SK-N-SH treated with all-trans-retinoic acid at 6 μM for 48 hours (cell line): ENCODE measurements at regions not wholly inside any gene's neighbourhood (a gene's known extent, or its start where the extent isn't known, plus 50 kb on each side); places are given as distances from the start of the nearest gene placed in this dataset.
A peak's percentile ranks its signal among the peaks of the same experiment; 100 is the strongest.

Experiments
- ATAC-seq: fragments of 200-7000 bp; cut with Tn5 transposase; 3 replicates; pipeline ENCODE4 v1.9.1; 2020; ENCODE audit warnings: mild to moderate bottlenecking, moderate library complexity
- BACH2 ChIP-seq: fragments of 250-450 bp; sonication (Bioruptor Pico); IDR thresholded peaks from 2 replicates; pipeline ENCODE4 v1.9.0; 2021; ENCODE audit warnings: mild to moderate bottlenecking, borderline replicate concordance
- CSDC2 ChIP-seq: fragments of 250-450 bp; sonication (Bioruptor Pico); IDR thresholded peaks from 2 replicates; pipeline ENCODE4 v1.5.0; 2020; ENCODE audit warnings: mild to moderate bottlenecking, moderate library complexity
- GLIS3 ChIP-seq: fragments of 250-450 bp; sonication (Bioruptor Pico); IDR thresholded peaks from 2 replicates; pipeline ENCODE4 v1.5.0; 2020; ENCODE audit warnings: mild to moderate bottlenecking, moderate library complexity
- ISL1 ChIP-seq: fragments of 250-450 bp; sonication (Bioruptor Pico); IDR thresholded peaks from 2 replicates; pipeline ENCODE4 v2.1.2; 2022; ENCODE audit warnings: mild to moderate bottlenecking, moderate library complexity
- OSR1 ChIP-seq: fragments of 250-450 bp; sonication (Bioruptor Pico); IDR thresholded peaks from 2 replicates; pipeline ENCODE4 v1.8.0; 2022; ENCODE audit warnings: moderate library complexity, mild to moderate bottlenecking, inconsistent platforms
- RARB ChIP-seq: fragments of 250-450 bp; sonication (Bioruptor Pico); IDR thresholded peaks from 2 replicates; pipeline ENCODE4 v1.8.0; 2021; ENCODE audit warnings: mild to moderate bottlenecking, moderate library complexity
- TCF4 ChIP-seq: fragments of 250-450 bp; sonication (Bioruptor Pico); IDR thresholded peaks from 2 replicates; pipeline ENCODE4 v1.8.0; 2021; ENCODE audit warnings: mild to moderate bottlenecking, moderate library complexity, borderline replicate concordance
- TOX ChIP-seq: fragments of 250-450 bp; sonication (Bioruptor Pico); IDR thresholded peaks from 2 replicates; pipeline ENCODE4 v1.8.0; 2021; ENCODE audit warnings: mild to moderate bottlenecking, moderate library complexity, borderline replicate concordance
- TSHZ2 ChIP-seq: fragments of 250-450 bp; sonication (Bioruptor Pico); IDR thresholded peaks from 2 replicates; pipeline ENCODE4 v1.5.0; 2020; ENCODE audit warnings: mild to moderate bottlenecking, moderate library complexity
- ZC3H10 ChIP-seq: fragments of 250-450 bp; sonication (Bioruptor Pico); IDR thresholded peaks from 2 replicates; pipeline ENCODE4 v1.5.1; 2021; ENCODE audit warnings: mild to moderate bottlenecking, moderate library complexity
- ZFP30 ChIP-seq: fragments of 450-650 bp; formaldehyde crosslinking; IDR thresholded peaks from 2 replicates; pipeline ENCODE4 v1.5.0; 2022; ENCODE audit warnings: mild to moderate bottlenecking, moderate library complexity
- ZNF565 ChIP-seq: fragments of 450-650 bp; formaldehyde crosslinking; conservative IDR thresholded peaks from 2 replicates; pipeline ENCODE4 v1.5.0; 2020; ENCODE audit warnings: low read depth, mild to moderate bottlenecking, moderate library complexity
- ZNF70 ChIP-seq: fragments of 450-650 bp; formaldehyde crosslinking; IDR thresholded peaks from 2 replicates; pipeline ENCODE4 v1.5.0; 2020; ENCODE audit warnings: mild to moderate bottlenecking, moderate library complexity
- ZNF8 ChIP-seq: fragments of 450-650 bp; formaldehyde crosslinking; IDR thresholded peaks from 2 replicates; pipeline ENCODE4 v1.5.0; 2020; ENCODE audit warnings: mild to moderate bottlenecking, moderate library complexity
- TF ChIP-seq, protein P1 (sequence below): fragments of 250-450 bp; sonication (Bioruptor Pico); IDR thresholded peaks from 2 replicates; pipeline ENCODE4 v1.8.0; 2020; ENCODE audit warnings: mild to moderate bottlenecking, moderate library complexity, borderline replicate concordance
- TF ChIP-seq, protein P2 (sequence below): fragments of 250-450 bp; sonication (Bioruptor Pico); IDR thresholded peaks from 2 replicates; pipeline ENCODE4 v1.5.1; 2021; ENCODE audit warnings: mild to moderate bottlenecking, moderate library complexity

- TF ChIP-seq, protein P1, sequence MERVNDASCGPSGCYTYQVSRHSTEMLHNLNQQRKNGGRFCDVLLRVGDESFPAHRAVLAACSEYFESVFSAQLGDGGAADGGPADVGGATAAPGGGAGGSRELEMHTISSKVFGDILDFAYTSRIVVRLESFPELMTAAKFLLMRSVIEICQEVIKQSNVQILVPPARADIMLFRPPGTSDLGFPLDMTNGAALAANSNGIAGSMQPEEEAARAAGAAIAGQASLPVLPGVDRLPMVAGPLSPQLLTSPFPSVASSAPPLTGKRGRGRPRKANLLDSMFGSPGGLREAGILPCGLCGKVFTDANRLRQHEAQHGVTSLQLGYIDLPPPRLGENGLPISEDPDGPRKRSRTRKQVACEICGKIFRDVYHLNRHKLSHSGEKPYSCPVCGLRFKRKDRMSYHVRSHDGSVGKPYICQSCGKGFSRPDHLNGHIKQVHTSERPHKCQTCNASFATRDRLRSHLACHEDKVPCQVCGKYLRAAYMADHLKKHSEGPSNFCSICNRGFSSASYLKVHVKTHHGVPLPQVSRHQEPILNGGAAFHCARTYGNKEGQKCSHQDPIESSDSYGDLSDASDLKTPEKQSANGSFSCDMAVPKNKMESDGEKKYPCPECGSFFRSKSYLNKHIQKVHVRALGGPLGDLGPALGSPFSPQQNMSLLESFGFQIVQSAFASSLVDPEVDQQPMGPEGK (CRISPR knock-in tag), result no peak
- TF ChIP-seq, protein P2, sequence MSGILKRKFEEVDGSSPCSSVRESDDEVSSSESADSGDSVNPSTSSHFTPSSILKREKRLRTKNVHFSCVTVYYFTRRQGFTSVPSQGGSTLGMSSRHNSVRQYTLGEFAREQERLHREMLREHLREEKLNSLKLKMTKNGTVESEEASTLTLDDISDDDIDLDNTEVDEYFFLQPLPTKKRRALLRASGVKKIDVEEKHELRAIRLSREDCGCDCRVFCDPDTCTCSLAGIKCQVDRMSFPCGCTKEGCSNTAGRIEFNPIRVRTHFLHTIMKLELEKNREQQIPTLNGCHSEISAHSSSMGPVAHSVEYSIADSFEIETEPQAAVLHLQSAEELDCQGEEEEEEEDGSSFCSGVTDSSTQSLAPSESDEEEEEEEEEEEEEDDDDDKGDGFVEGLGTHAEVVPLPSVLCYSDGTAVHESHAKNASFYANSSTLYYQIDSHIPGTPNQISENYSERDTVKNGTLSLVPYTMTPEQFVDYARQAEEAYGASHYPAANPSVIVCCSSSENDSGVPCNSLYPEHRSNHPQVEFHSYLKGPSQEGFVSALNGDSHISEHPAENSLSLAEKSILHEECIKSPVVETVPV (CRISPR knock-in tag), result no peak
- no peak for TF ChIP-seq ZC3H10 (CRISPR knock-in tag)
- no peak for TF ChIP-seq ZNF565
- TF ChIP-seq RARB, result no peak
- TF ChIP-seq ZNF70, result no peak
- TF ChIP-seq GLIS3, result no peak
- TF ChIP-seq CSDC2 (CRISPR knock-in tag), result no peak
- TF ChIP-seq ZNF8 (CRISPR knock-in tag), result no peak
- no peak for TF ChIP-seq TCF4
- TF ChIP-seq BACH2 (CRISPR knock-in tag), result no peak
- TF ChIP-seq TOX (CRISPR knock-in tag), result no peak
- no peak for TF ChIP-seq ISL1 (CRISPR knock-in tag)
- no peak for TF ChIP-seq OSR1 (CRISPR knock-in tag)
- TF ChIP-seq, all 23 proteins: peak for 0
- ATAC-seq, result no peak
These were observed 186.0 kb upstream of the PLXNA2 start for GRCh38 chr1:208430220-208430619.

DNA sequence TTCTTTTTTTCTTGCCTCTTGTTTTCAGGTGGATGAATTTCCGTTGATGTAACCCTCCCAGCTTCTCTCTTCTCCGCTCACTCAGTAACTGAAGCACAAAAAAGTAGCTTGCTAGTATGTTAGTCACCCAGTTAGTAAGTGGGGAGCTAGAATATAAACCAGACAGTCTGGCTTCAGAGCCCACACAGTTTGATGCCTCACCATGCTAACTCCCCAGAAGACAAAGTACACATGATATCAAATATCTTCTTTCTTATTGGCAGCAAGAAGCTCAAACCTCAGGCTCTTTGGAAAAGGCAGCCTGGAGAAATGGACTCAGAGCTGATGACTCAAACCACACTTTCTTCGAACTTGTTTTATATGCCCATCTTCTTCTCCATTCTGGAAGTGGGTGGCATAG is 187.5 kb upstream of the PLXNA2 start:
- TF ChIP-seq ISL1 (CRISPR knock-in tag) (no peak), TOX (CRISPR knock-in tag) (peak; percentile 13; the same call in 1 of the 2 replicates)
- TF ChIP-seq, protein P1 (CRISPR knock-in tag), result no peak
- ATAC-seq, result peak; percentile 91

- peak; percentile 3; the same call in 2 of the 3 replicates for ATAC-seq
- TF ChIP-seq CSDC2 (CRISPR knock-in tag) (no peak), GLIS3 (no peak)
These were observed 188.2 kb upstream of the PLXNA2 start for GRCh38 chr1:208432346-208432745.

DNA sequence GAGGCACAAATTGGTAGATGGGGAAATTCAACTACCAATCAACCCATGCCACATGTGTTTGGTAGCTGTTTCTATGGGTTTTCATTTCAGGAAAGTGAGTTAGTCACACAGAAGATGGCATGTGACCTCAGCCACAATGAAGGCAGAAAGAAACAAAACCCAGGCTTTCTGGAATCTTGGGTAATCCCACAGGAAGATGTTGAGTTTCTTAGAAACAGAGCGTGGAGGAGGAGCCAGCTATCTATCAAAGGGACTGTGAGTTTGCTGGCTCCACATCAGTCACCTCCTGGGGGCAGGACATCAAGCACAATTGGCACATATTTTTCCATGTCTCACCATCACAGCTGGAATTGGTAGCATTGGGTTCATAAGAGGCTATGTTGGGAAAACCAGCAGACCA is 188.9 kb upstream of the PLXNA2 start:
- ATAC-seq, result no peak
- TF ChIP-seq GLIS3, result no peak

GRCh38 chr1:208433971-208434370 is 189.8 kb upstream of the PLXNA2 start:
- peak; percentile 60 for ATAC-seq
- TF ChIP-seq ZC3H10 (CRISPR knock-in tag) (no peak), ISL1 (CRISPR knock-in tag) (no peak), ZFP30 (CRISPR knock-in tag) (no peak), RARB (0 out of 2 replicates have a peak, but pooled peaks have one; percentile 14), TSHZ2 (CRISPR knock-in tag) (no peak), ZNF565 (no peak), TCF4 (no peak)
- TF ChIP-seq, protein P2 (CRISPR knock-in tag), result no peak
